ENCODE measurements at regions not wholly inside any gene's neighbourhood (a gene's known extent, or its start where the extent isn't known, plus 50 kb on each side); places are given as distances from the start of the nearest gene placed in this dataset.

- TF ChIP-seq CTCF (conservative IDR thresholded peaks at IDR 0.05; ENCODE audit: low read depth, low read length) = no peak
- DNase-seq (ENCODE audit: low read depth) = no peak
- no peak overlapping the region for H3K4me3 ChIP-seq (ENCODE audit: low read depth, low read length)
Observed at GRCh38 chr2:116580209-116580608, 1234.3 kb upstream of the DDX18 start.

DNA sequence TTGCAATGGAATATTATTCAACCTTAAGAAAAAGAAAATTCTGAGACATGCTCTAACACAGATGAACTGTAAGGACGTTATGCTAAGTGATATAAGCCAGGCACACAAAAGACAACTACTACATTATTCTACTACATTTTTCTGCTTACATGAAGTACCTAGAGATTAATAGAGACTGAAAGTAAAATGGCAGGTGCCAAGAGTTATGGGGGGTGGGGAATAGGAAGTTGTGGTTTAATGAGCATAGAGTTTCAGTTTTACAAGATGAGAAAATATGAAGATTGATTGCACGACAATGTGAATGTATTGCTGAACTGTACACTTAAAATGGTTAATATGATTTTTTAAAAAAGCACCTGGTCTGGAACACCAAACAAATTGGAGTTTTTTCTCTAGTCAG lies 1231.6 kb upstream of the DDX18 start:
- TF ChIP-seq CTCF (conservative IDR thresholded peaks at IDR 0.05; ENCODE audit: low read depth, low read length) = no peak
- H3K4me3 ChIP-seq (ENCODE audit: low read depth, low read length) = no peak overlapping the region
- DNase-seq (ENCODE audit: low read depth) = no peak

DNA sequence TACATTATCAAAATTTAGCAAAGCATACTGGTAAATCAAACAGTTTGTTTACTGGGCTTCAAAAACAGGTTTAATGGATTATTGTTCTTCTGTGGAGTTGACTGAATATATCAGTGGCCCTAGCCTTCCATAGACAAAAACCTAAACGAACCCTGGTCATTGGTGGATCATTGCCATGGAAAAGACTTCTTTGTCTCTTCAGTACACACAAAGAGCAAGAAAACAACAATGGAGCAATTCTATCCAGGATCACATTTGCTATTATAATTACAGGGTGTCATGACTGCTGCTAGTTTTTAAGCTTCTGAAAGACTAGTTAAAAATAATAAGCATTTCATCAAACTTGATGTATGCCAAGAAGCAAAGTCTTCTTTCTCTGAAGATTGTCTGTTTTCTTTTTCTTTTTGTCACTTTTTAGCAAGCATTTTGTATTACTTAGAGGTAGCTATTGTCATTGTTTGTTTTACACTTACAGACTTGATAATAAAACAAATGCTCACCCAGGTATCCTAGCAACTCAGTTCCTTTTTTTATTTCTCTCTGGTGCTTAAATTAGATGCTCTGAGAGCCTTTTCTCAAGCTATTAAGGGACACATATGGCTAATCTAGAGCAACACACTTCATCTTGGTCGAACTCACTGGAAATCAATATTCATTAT lies 1228.7 kb upstream of the DDX18 start:
- TF ChIP-seq CTCF (conservative IDR thresholded peaks at IDR 0.05; ENCODE audit: low read depth, low read length) = no peak
- DNase-seq (ENCODE audit: low read depth) = no peak

DNA sequence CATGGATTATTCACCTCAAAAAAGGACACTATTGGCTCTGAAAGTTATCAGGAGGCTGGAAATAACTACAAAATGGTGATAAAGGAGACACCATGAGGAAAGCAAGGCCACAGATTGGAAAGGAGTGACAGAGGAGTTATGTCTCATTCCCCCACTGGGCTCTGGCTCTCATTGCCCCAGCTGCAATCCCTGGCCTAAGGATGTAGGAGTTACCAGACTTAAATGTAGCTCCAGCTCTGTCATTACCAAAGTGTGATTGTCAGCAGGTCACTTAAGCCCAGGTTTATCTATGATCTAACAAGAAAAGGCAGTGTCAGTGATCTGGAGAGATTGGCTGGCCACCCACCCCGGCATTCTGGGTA lies 1228.2 kb upstream of the DDX18 start:
- no peak for TF ChIP-seq CTCF (conservative IDR thresholded peaks at IDR 0.05; ENCODE audit: low read depth, low read length)
- H3K4me3 ChIP-seq (ENCODE audit: low read depth, low read length) = no peak overlapping the region
- no peak for DNase-seq (ENCODE audit: low read depth)

More for the DNA sequence above, 1228.7 kb upstream of the DDX18 start:
- H3K4me3 ChIP-seq (ENCODE audit: low read depth, low read length) = no peak overlapping the region

Measured in epithelial cell of proximal tubule (primary cell).